Natural killer cell (primary cell): ENCODE measurements at regions not wholly inside any gene's neighbourhood (a gene's known extent, or its start where the extent isn't known, plus 50 kb on each side); places are given as distances from the start of the nearest gene placed in this dataset.
"Not testable (repeated sequence)": the region's sequence is repeated elsewhere in the genome, so short reads cannot be mapped to it uniquely, and the experiment has no call there.

Experiments used
- ATAC-seq, 3 donors: fragments of 150-1000 bp in 2 of 3; fragments of 200-7000 bp in 1 of 3; cut with Tn5 transposase; 1 replicate in 1 of 3; 2 replicates in 2 of 3; pipeline ENCODE4 v1.10.0; 2021; ENCODE audit warnings: mild to moderate bottlenecking in 2 of 3, moderate library complexity in 2 of 3
- DNase-seq, 2 donors: peaks; one replicate each; pipeline versions ENCODE4 v3.0.0 to v3.0.0-alpha.2; 2013 to 2021; ENCODE audit warnings: mixed read lengths in 1 of 2
- H3K27ac ChIP-seq: one replicate; pipeline ENCODE4 v1.5.1; 2013; ENCODE audit warnings: mild to moderate bottlenecking, low read length
- H3K27me3 ChIP-seq: one replicate; pipeline ENCODE4 v1.6.1; 2013; ENCODE audit warnings: low read length; ENCODE audit not compliant: control insufficient read depth, insufficient read depth
- H3K36me3 ChIP-seq: one replicate; pipeline ENCODE4 v1.6.1; 2013; ENCODE audit warnings: low read length; ENCODE audit not compliant: control insufficient read depth, insufficient read depth
- H3K4me1 ChIP-seq: one replicate; pipeline ENCODE4 v1.6.1; 2013; ENCODE audit warnings: low read length; ENCODE audit not compliant: control insufficient read depth, insufficient read depth
- H3K4me3 ChIP-seq: one replicate; pipeline ENCODE4 v1.5.1; 2013; ENCODE audit warnings: low read length
- H3K9me3 ChIP-seq: one replicate; pipeline ENCODE4 v1.6.1; 2013; ENCODE audit warnings: low read length; ENCODE audit not compliant: control insufficient read depth, insufficient read depth
- H3K27ac Mint-ChIP-seq, 2 donors: one replicate each; pipeline ENCODE4 v1.8.0; 2022; ENCODE audit warnings: mild to moderate bottlenecking in 2 of 2, mixed read lengths in 2 of 2, moderate library complexity in 1 of 2
- H3K27me3 Mint-ChIP-seq, 2 donors: one replicate each; pipeline ENCODE4 v1.8.0; 2022; ENCODE audit warnings: low read depth in 2 of 2, mixed read lengths in 2 of 2
- H3K36me3 Mint-ChIP-seq: one replicate; pipeline ENCODE4 v1.8.0; 2022; ENCODE audit warnings: mixed read lengths
- H3K4me1 Mint-ChIP-seq, 2 donors: one replicate each; pipeline ENCODE4 v1.8.0; 2022; ENCODE audit warnings: mixed read lengths in 2 of 2
- H3K4me3 Mint-ChIP-seq: one replicate; pipeline ENCODE4 v1.8.0; 2022; ENCODE audit warnings: mild to moderate bottlenecking, moderate library complexity, mixed read lengths
- H3K9me3 Mint-ChIP-seq, 2 donors: one replicate each; pipeline ENCODE4 v1.8.0; 2022; ENCODE audit warnings: mixed read lengths in 2 of 2
- WGBS: methylation state at CpG from one replicate; pipeline ENCODE4 v1.1.7; 2013; ENCODE audit warnings: missing lambda C conversion rate; ENCODE audit not compliant: insufficient coverage; 5-methylcytosine and 5-hydroxymethylcytosine counted together
- intact Hi-C: fragments of 100-400 bp; cut with micrococcal nuclease; formaldehyde crosslinking; loops from one replicate; pipeline ENCODE4 v1.14.2; 2022
- TF ChIP-seq, protein P1 (sequence below): fragments of 200-600 bp; IDR thresholded peaks from one replicate; pipeline ENCODE4 v1.8.0; 2022; ENCODE audit warnings: antibody characterized with exemption

DNA sequence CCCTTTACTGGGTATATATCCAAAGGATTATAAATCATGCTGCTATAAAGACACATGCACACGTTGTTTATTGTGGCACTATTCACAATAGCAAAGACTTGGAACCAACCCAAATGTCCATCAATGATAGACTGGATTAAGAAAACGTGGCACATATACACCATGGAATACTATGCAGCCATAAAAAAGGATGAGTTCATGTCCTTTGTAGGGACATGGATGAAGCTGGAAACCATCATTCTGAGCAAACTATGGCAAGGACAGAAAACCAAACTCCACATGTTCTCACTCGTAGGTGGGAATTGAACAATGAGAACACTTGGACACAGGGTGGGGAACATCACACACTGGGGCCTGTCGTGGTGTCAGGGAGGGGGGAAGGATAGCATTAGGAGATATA lies 59.2 kb downstream of the CXorf49B start:
- no CpG with 5 or more reads among the region's 4 CpGs for WGBS
- not testable (repeated sequence) for H3K4me3 Mint-ChIP-seq, DNase-seq

DNA sequence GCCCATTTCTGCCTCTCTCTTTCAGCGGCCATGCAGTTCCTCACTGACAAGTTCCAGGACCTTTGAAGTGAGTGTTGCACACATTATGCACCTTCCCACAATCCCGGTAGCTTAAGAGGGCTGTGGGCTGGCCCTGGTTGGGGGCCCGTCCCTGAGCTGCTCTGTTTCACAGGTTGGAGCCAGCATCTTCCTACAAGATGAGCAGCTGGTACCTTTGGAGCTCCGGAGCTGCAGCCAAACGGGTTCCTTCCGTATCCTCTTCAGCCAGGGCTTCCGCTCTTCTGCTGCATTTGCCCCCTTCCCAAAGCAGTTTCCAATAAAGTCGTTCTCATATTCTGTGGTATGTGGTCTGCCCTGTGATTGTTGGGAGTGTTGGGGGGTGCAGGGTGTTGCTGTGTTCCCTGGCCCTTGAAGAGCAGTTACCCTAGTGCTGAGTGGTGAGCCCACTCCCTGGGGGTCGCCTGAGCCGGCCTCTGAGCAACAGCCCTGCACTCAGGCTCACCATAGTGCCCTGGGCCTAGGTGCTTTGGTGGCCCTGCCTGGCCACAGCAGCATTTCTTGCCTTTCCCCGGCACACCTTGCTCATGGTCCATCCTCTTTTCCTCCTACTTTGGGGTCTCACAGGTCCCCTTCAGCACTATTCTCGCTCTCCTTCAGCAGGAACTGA lies 60.4 kb downstream of the CXorf49B start:
- Histone ChIP-seq H3K27me3 (no peaks in the 10 kb centered on the region), H3K4me3 (no peak overlapping the region), H3K4me1 (no peaks in the 10 kb centered on the region), H3K9me3 (no peaks in the 10 kb centered on the region), H3K36me3 (no peaks in the 10 kb centered on the region), H3K27ac (no peak overlapping the region)
- Mint-ChIP-seq H3K27ac (no peak overlapping the region), H3K27me3 (peaks cover 13% of the 10 kb centered on the region in 2 donors), H3K4me3 (no peak overlapping the region), H3K36me3 (no peaks in the 10 kb centered on the region), H3K9me3 (no peaks in the 10 kb centered on the region), H3K4me1 (no peaks in the 10 kb centered on the region)
- DNase-seq (no peak), ATAC-seq (no peak)
- intact Hi-C loops: no loop called here
- 87% methylated on average over 9 of the region's 12 CpGs for WGBS
- TF ChIP-seq, protein P1, sequence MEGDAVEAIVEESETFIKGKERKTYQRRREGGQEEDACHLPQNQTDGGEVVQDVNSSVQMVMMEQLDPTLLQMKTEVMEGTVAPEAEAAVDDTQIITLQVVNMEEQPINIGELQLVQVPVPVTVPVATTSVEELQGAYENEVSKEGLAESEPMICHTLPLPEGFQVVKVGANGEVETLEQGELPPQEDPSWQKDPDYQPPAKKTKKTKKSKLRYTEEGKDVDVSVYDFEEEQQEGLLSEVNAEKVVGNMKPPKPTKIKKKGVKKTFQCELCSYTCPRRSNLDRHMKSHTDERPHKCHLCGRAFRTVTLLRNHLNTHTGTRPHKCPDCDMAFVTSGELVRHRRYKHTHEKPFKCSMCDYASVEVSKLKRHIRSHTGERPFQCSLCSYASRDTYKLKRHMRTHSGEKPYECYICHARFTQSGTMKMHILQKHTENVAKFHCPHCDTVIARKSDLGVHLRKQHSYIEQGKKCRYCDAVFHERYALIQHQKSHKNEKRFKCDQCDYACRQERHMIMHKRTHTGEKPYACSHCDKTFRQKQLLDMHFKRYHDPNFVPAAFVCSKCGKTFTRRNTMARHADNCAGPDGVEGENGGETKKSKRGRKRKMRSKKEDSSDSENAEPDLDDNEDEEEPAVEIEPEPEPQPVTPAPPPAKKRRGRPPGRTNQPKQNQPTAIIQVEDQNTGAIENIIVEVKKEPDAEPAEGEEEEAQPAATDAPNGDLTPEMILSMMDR: no peak

More for the DNA sequence above, 59.2 kb downstream of the CXorf49B start:
- H3K4me1 ChIP-seq, H3K27ac Mint-ChIP-seq, H3K36me3 Mint-ChIP-seq, H3K27ac ChIP-seq, H3K4me3 ChIP-seq, intact Hi-C loops, H3K9me3 ChIP-seq, ATAC-seq, H3K27me3 ChIP-seq, H3K4me1 Mint-ChIP-seq, H3K36me3 ChIP-seq, H3K9me3 Mint-ChIP-seq: not testable (repeated sequence)
- H3K27me3 Mint-ChIP-seq: peaks cover 13 to 16% of the 10 kb centered on the region in 2 donors

DNA sequence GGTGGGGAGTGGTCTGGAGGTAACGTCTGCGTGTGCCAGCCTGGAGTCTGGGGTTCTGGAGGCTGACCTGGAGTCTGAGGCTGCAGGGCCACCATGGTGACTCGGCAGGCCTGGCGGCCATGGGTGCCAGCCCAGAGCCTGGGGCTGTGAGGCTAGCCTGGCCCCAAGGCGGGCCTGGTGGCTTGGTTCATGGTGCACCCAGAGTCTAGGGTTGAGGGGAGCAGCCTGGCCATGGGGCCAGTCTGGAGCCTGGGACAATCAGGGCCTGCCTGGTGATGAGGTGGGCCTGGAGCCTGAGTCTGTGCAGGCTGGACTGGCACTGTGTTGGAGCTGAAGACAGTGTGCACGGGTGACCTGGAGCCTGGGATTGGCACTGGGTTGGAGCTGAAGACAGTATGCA lies 64.9 kb downstream of the CXorf49B start:
- no peak overlapping the region for H3K4me3 ChIP-seq
- H3K27me3 ChIP-seq: no peaks in the 10 kb centered on the region
- H3K27ac ChIP-seq: no peak overlapping the region
- no peaks in the 10 kb centered on the region for H3K9me3 ChIP-seq
- Mint-ChIP-seq H3K4me3 (no peak overlapping the region), H3K4me1 (no peaks in the 10 kb centered on the region), H3K9me3 (peaks cover 0 to 6% of the 10 kb centered on the region in 2 donors), H3K27me3 (peaks cover 20 to 48% of the 10 kb centered on the region in 2 donors), H3K27ac (no peak overlapping the region), H3K36me3 (no peaks in the 10 kb centered on the region)
- no peak for ATAC-seq
- 88% methylated on average over 6 of the region's 6 CpGs for WGBS
- no peaks in the 10 kb centered on the region for H3K36me3 ChIP-seq
- intact Hi-C loops: no loop called here
- no peaks in the 10 kb centered on the region for H3K4me1 ChIP-seq
- TF ChIP-seq, protein P1: no peak
- no peak for DNase-seq

DNA sequence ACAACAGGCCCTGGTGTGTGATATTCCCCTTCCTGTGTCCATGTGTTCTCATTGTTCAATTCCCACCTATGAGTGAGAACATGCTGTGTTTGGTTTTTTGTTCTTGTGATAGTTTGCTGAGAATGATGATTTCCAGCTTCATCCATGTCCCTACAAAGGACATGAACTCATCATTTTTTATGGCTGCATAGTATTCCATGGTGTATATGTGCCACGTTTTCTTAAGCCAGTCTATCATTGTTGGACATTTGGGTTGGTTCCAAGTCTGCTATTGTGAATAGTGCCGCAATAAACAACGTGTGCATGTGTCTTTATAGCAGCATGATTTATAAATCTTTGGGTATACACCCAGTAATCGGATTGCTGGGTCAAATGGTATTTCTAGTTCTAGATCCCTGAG lies 72.6 kb upstream of the NHSL2 start:
- H3K9me3 ChIP-seq, H3K4me3 ChIP-seq, H3K9me3 Mint-ChIP-seq, H3K4me1 Mint-ChIP-seq, H3K36me3 Mint-ChIP-seq, H3K36me3 ChIP-seq, DNase-seq, H3K4me3 Mint-ChIP-seq, intact Hi-C loops, H3K4me1 ChIP-seq, ATAC-seq, H3K27me3 ChIP-seq, H3K27ac ChIP-seq, H3K27ac Mint-ChIP-seq: not testable (repeated sequence)
- peaks cover under 1 to 32% of the 10 kb centered on the region in 2 donors for H3K27me3 Mint-ChIP-seq
- 75% methylated on average over 4 of the region's 4 CpGs for WGBS
